Keratinocyte (primary cell): ENCODE measurements at regions not wholly inside any gene's neighbourhood (a gene's known extent, or its start where the extent isn't known, plus 50 kb on each side); places are given as distances from the start of the nearest gene placed in this dataset.

Experiments
- CTCF ChIP-seq, 3 experiments: IDR thresholded peaks in 1 of 3; conservative IDR thresholded peaks in 1 of 3; optimal IDR thresholded peaks in 1 of 3; 2 replicates in 2 of 3; 3 replicates in 1 of 3; pipeline versions ENCODE3 to v1.5.1; 2011; ENCODE audit warnings: low read length in 3 of 3, mild to moderate bottlenecking in 3 of 3, moderate library complexity in 2 of 3, control low read depth in 1 of 3, inconsistent platforms in 1 of 3; ENCODE audit not compliant: insufficient read depth in 2 of 3; ENCODE audit errors: extremely low read depth in 1 of 3
- EZH2 ChIP-seq: IDR thresholded peaks from one replicate; pipeline ENCODE4 v1.6.1; 2012; ENCODE audit warnings: inconsistent platforms, mild to moderate bottlenecking, low read length, moderate library complexity

- no peak for TF ChIP-seq CTCF (optimal IDR thresholded peaks at IDR 0.05 in 1 of 3, IDR thresholded peaks at IDR 0.05 in 1 of 3, conservative IDR thresholded peaks at IDR 0.05 in 1 of 3; ENCODE audit: extremely low read depth in 1 of 3, insufficient read depth in 2 of 3, low read length in 3 of 3)
- TF ChIP-seq EZH2: no peak
These were observed 425.9 kb upstream of the JARID2 start for GRCh38 chr6:14819840-14820420.
